ENCODE measurements at regions not wholly inside any gene's neighbourhood (a gene's known extent, or its start where the extent isn't known, plus 50 kb on each side); places are given as distances from the start of the nearest gene placed in this dataset.
"Not testable (repeated sequence)": the region's sequence is repeated elsewhere in the genome, so short reads cannot be mapped to it uniquely, and the experiment has no call there.

GRCh38 chr14:27587103-27587502, 989.3 kb upstream of the NOVA1 start:
- no peaks in the 10 kb centered on the region for H3K9me3 ChIP-seq (ENCODE audit: insufficient read depth, low read length)
- TF ChIP-seq YY1 (IDR thresholded peaks at IDR 0.05; ENCODE audit: insufficient read depth, insufficient read length) (no peak), SUZ12 (IDR thresholded peaks at IDR 0.05; ENCODE audit: extremely low read depth, insufficient read depth, insufficient read length) (no peak), ZNF274 (IDR thresholded peaks at IDR 0.05; ENCODE audit: low read depth, low read length) (no peak)

GRCh38 chr14:27605282-27605681, 1007.4 kb upstream of the NOVA1 start:
- H3K9me3 ChIP-seq (ENCODE audit: insufficient read depth, low read length), result no peaks in the 10 kb centered on the region
- H3K36me3 ChIP-seq (ENCODE audit: insufficient read depth, insufficient read length, low read length), result no peaks in the 10 kb centered on the region
- no peaks in the 10 kb centered on the region for H3K27me3 ChIP-seq (ENCODE audit: insufficient read depth, insufficient read length)
- TF ChIP-seq ZNF274 (IDR thresholded peaks at IDR 0.05; ENCODE audit: low read depth, low read length) (no peak), YY1 (IDR thresholded peaks at IDR 0.05; ENCODE audit: insufficient read depth, insufficient read length) (no peak), SUZ12 (IDR thresholded peaks at IDR 0.05; ENCODE audit: extremely low read depth, insufficient read depth, insufficient read length) (no peak)
- no peaks in the 10 kb centered on the region for H3K4me1 ChIP-seq (ENCODE audit: insufficient read depth, insufficient read length)
- no peak overlapping the region for H3K4me3 ChIP-seq (ENCODE audit: insufficient read length, low read depth)
- H3K9ac ChIP-seq (ENCODE audit: insufficient read length, low read depth), result no peak overlapping the region
- peak; percentile 2 for DNase-seq (ENCODE audit: low read depth, low spot score)

More at GRCh38 chr14:27587103-27587502, 989.3 kb upstream of the NOVA1 start:
- DNase-seq (ENCODE audit: low read depth, low spot score), result no peak
- Histone ChIP-seq H3K4me3 (ENCODE audit: insufficient read length, low read depth) (no peak overlapping the region), H3K4me1 (ENCODE audit: insufficient read depth, insufficient read length) (no peaks in the 10 kb centered on the region), H3K36me3 (ENCODE audit: insufficient read depth, insufficient read length, low read length) (no peaks in the 10 kb centered on the region), H3K27me3 (ENCODE audit: insufficient read depth, insufficient read length) (no peaks in the 10 kb centered on the region), H3K9ac (ENCODE audit: insufficient read length, low read depth) (no peak overlapping the region)

GRCh38 chr14:27608377-27608776, 1010.5 kb upstream of the NOVA1 start:
- H3K4me3 ChIP-seq (ENCODE audit: insufficient read length, low read depth), result no peak overlapping the region
- H3K36me3 ChIP-seq (ENCODE audit: insufficient read depth, insufficient read length, low read length), result no peaks in the 10 kb centered on the region
- no peaks in the 10 kb centered on the region for H3K9me3 ChIP-seq (ENCODE audit: insufficient read depth, low read length)
- DNase-seq (ENCODE audit: low read depth, low spot score), result no peak
- H3K27me3 ChIP-seq (ENCODE audit: insufficient read depth, insufficient read length), result no peaks in the 10 kb centered on the region
- no peak overlapping the region for H3K9ac ChIP-seq (ENCODE audit: insufficient read length, low read depth)
- TF ChIP-seq ZNF274 (IDR thresholded peaks at IDR 0.05; ENCODE audit: low read depth, low read length) (no peak), YY1 (IDR thresholded peaks at IDR 0.05; ENCODE audit: insufficient read depth, insufficient read length) (no peak), SUZ12 (IDR thresholded peaks at IDR 0.05; ENCODE audit: extremely low read depth, insufficient read depth, insufficient read length) (no peak)
- H3K4me1 ChIP-seq (ENCODE audit: insufficient read depth, insufficient read length), result no peaks in the 10 kb centered on the region

- no peak overlapping the region for H3K9ac ChIP-seq (ENCODE audit: insufficient read length, low read depth)
- TF ChIP-seq SUZ12 (IDR thresholded peaks at IDR 0.05; ENCODE audit: extremely low read depth, insufficient read depth, insufficient read length) (no peak), YY1 (IDR thresholded peaks at IDR 0.05; ENCODE audit: insufficient read depth, insufficient read length) (no peak), ZNF274 (IDR thresholded peaks at IDR 0.05; ENCODE audit: low read depth, low read length) (no peak)
- H3K4me3 ChIP-seq (ENCODE audit: insufficient read length, low read depth), result no peak overlapping the region
- no peaks in the 10 kb centered on the region for H3K9me3 ChIP-seq (ENCODE audit: insufficient read depth, low read length)
- H3K27me3 ChIP-seq (ENCODE audit: insufficient read depth, insufficient read length), result no peaks in the 10 kb centered on the region
- H3K36me3 ChIP-seq (ENCODE audit: insufficient read depth, insufficient read length, low read length), result no peaks in the 10 kb centered on the region
- no peaks in the 10 kb centered on the region for H3K4me1 ChIP-seq (ENCODE audit: insufficient read depth, insufficient read length)
- no peak for DNase-seq (ENCODE audit: low read depth, low spot score)
Measured at GRCh38 chr14:27612121-27612520, 1014.3 kb upstream of the NOVA1 start.

GRCh38 chr14:27613102-27613501, 1015.3 kb upstream of the NOVA1 start:
- H3K27me3 ChIP-seq (ENCODE audit: insufficient read depth, insufficient read length), result no peaks in the 10 kb centered on the region
- DNase-seq (ENCODE audit: low read depth, low spot score), result no peak
- no peaks in the 10 kb centered on the region for H3K9me3 ChIP-seq (ENCODE audit: insufficient read depth, low read length)
- H3K36me3 ChIP-seq (ENCODE audit: insufficient read depth, insufficient read length, low read length), result peaks cover 3% of the 10 kb centered on the region
- no peak overlapping the region for H3K9ac ChIP-seq (ENCODE audit: insufficient read length, low read depth)
- no peaks in the 10 kb centered on the region for H3K4me1 ChIP-seq (ENCODE audit: insufficient read depth, insufficient read length)
- H3K4me3 ChIP-seq (ENCODE audit: insufficient read length, low read depth), result no peak overlapping the region
- no peak for TF ChIP-seq YY1 (IDR thresholded peaks at IDR 0.05; ENCODE audit: insufficient read depth, insufficient read length)
- no peak for TF ChIP-seq ZNF274 (IDR thresholded peaks at IDR 0.05; ENCODE audit: low read depth, low read length)
- TF ChIP-seq SUZ12 (IDR thresholded peaks at IDR 0.05; ENCODE audit: extremely low read depth, insufficient read depth, insufficient read length), result no peak

- no peak for DNase-seq (ENCODE audit: low read depth, low spot score)
- H3K36me3 ChIP-seq (ENCODE audit: insufficient read depth, insufficient read length, low read length), result no peaks in the 10 kb centered on the region
- no peak overlapping the region for H3K9ac ChIP-seq (ENCODE audit: insufficient read length, low read depth)
- TF ChIP-seq ZNF274 (IDR thresholded peaks at IDR 0.05; ENCODE audit: low read depth, low read length), result no peak
- TF ChIP-seq SUZ12 (IDR thresholded peaks at IDR 0.05; ENCODE audit: extremely low read depth, insufficient read depth, insufficient read length), result no peak
- no peak for TF ChIP-seq YY1 (IDR thresholded peaks at IDR 0.05; ENCODE audit: insufficient read depth, insufficient read length)
- H3K27me3 ChIP-seq (ENCODE audit: insufficient read depth, insufficient read length), result no peaks in the 10 kb centered on the region
- H3K4me3 ChIP-seq (ENCODE audit: insufficient read length, low read depth), result no peak overlapping the region
- H3K9me3 ChIP-seq (ENCODE audit: insufficient read depth, low read length), result peaks cover 27% of the 10 kb centered on the region
- no peaks in the 10 kb centered on the region for H3K4me1 ChIP-seq (ENCODE audit: insufficient read depth, insufficient read length)
Measured at GRCh38 chr14:27623782-27624181, 1025.9 kb upstream of the NOVA1 start.

- Histone ChIP-seq H3K9me3 (ENCODE audit: insufficient read depth, low read length) (no peaks in the 10 kb centered on the region), H3K9ac (ENCODE audit: insufficient read length, low read depth) (no peak overlapping the region), H3K36me3 (ENCODE audit: insufficient read depth, insufficient read length, low read length) (no peaks in the 10 kb centered on the region), H3K27me3 (ENCODE audit: insufficient read depth, insufficient read length) (no peaks in the 10 kb centered on the region), H3K4me3 (ENCODE audit: insufficient read length, low read depth) (no peak overlapping the region), H3K4me1 (ENCODE audit: insufficient read depth, insufficient read length) (no peaks in the 10 kb centered on the region)
- DNase-seq (ENCODE audit: low read depth, low spot score), result no peak
- TF ChIP-seq YY1 (IDR thresholded peaks at IDR 0.05; ENCODE audit: insufficient read depth, insufficient read length) (no peak), ZNF274 (IDR thresholded peaks at IDR 0.05; ENCODE audit: low read depth, low read length) (no peak), SUZ12 (IDR thresholded peaks at IDR 0.05; ENCODE audit: extremely low read depth, insufficient read depth, insufficient read length) (no peak)
Measured at GRCh38 chr14:27634056-27634970, 1036.5 kb upstream of the NOVA1 start.

- H3K36me3 ChIP-seq (ENCODE audit: insufficient read depth, insufficient read length, low read length); DNase-seq (ENCODE audit: low read depth, low spot score); H3K4me3 ChIP-seq (ENCODE audit: insufficient read length, low read depth); H3K4me1 ChIP-seq (ENCODE audit: insufficient read depth, insufficient read length); H3K9me3 ChIP-seq (ENCODE audit: insufficient read depth, low read length); H3K27me3 ChIP-seq (ENCODE audit: insufficient read depth, insufficient read length); H3K9ac ChIP-seq (ENCODE audit: insufficient read length, low read depth): not testable (repeated sequence)
Measured at GRCh38 chr14:27640688-27641087, 1042.9 kb upstream of the NOVA1 start.
